Stimulated activated memory B cell treated with anti-CD40 and anti-IgM and Interleukin-4, amounts not matched to agents 10 μg/mL and 1 μg/mL and 100 μg/mL, for 72 hours (primary cell): ENCODE measurements at regions not wholly inside any gene's neighbourhood (a gene's known extent, or its start where the extent isn't known, plus 50 kb on each side); places are given as distances from the start of the nearest gene placed in this dataset.

Experiments
- ATAC-seq: fragments of 150-1000 bp; cut with Tn5 transposase; 2 replicates; pipeline ENCODE4 v1.10.0; 2021
- H3K27ac Mint-ChIP-seq: one replicate; pipeline ENCODE4 v1.8.0; 2022; ENCODE audit warnings: mild to moderate bottlenecking, mixed read lengths
- H3K27me3 Mint-ChIP-seq: one replicate; pipeline ENCODE4 v1.8.0; 2022; ENCODE audit warnings: mixed read lengths
- H3K36me3 Mint-ChIP-seq: one replicate; pipeline ENCODE4 v1.8.0; 2022; ENCODE audit warnings: mixed read lengths
- H3K4me1 Mint-ChIP-seq: one replicate; pipeline ENCODE4 v1.8.0; 2022; ENCODE audit warnings: mixed read lengths
- H3K4me3 Mint-ChIP-seq: one replicate; pipeline ENCODE4 v1.8.0; 2022; ENCODE audit warnings: mild to moderate bottlenecking, moderate library complexity, mixed read lengths
- H3K9me3 Mint-ChIP-seq: one replicate; pipeline ENCODE4 v1.8.0; 2022; ENCODE audit warnings: mixed read lengths

- H3K27me3 Mint-ChIP-seq: no peaks in the 10 kb centered on the region
- no peak for ATAC-seq
- H3K36me3 Mint-ChIP-seq: no peaks in the 10 kb centered on the region
- no peak overlapping the region for H3K27ac Mint-ChIP-seq
- peaks cover 14% of the 10 kb centered on the region for H3K4me1 Mint-ChIP-seq
- H3K4me3 Mint-ChIP-seq: no peak overlapping the region
- H3K9me3 Mint-ChIP-seq: peaks cover 3% of the 10 kb centered on the region
These were observed 530.3 kb upstream of the KCNMB2 start for GRCh38 chr3:178005961-178006360.

GRCh38 chr3:178010306-178010705 lies 525.9 kb upstream of the KCNMB2 start:
- Mint-ChIP-seq H3K9me3 (no peaks in the 10 kb centered on the region), H3K27ac (no peak overlapping the region), H3K36me3 (no peaks in the 10 kb centered on the region), H3K4me3 (no peak overlapping the region), H3K4me1 (no peaks in the 10 kb centered on the region), H3K27me3 (no peaks in the 10 kb centered on the region)
- ATAC-seq: no peak

- H3K27ac Mint-ChIP-seq: no peak overlapping the region
- no peaks in the 10 kb centered on the region for H3K4me1 Mint-ChIP-seq
- no peak overlapping the region for H3K4me3 Mint-ChIP-seq
- no peak for ATAC-seq
- H3K27me3 Mint-ChIP-seq: peaks cover 16% of the 10 kb centered on the region
- H3K36me3 Mint-ChIP-seq: no peaks in the 10 kb centered on the region
- no peaks in the 10 kb centered on the region for H3K9me3 Mint-ChIP-seq
These were observed 516.6 kb upstream of the KCNMB2 start for GRCh38 chr3:178019645-178020044.

- ATAC-seq: no peak
- Mint-ChIP-seq H3K36me3 (no peaks in the 10 kb centered on the region), H3K27me3 (peaks cover 16% of the 10 kb centered on the region), H3K27ac (no peak overlapping the region), H3K4me3 (no peak overlapping the region), H3K4me1 (no peaks in the 10 kb centered on the region), H3K9me3 (no peaks in the 10 kb centered on the region)
These were observed 513.6 kb upstream of the KCNMB2 start for GRCh38 chr3:178022599-178022998.

- H3K27ac Mint-ChIP-seq: no peak overlapping the region
- no peaks in the 10 kb centered on the region for H3K9me3 Mint-ChIP-seq
- ATAC-seq: no peak
- no peak overlapping the region for H3K4me3 Mint-ChIP-seq
- no peaks in the 10 kb centered on the region for H3K36me3 Mint-ChIP-seq
- H3K27me3 Mint-ChIP-seq: peaks cover 3% of the 10 kb centered on the region
- H3K4me1 Mint-ChIP-seq: peaks cover 5% of the 10 kb centered on the region
These were observed 507.3 kb upstream of the KCNMB2 start for GRCh38 chr3:178028933-178029332.

GRCh38 chr3:178036451-178037144 lies 499.6 kb upstream of the KCNMB2 start:
- no peaks in the 10 kb centered on the region for H3K36me3 Mint-ChIP-seq
- peaks cover 4% of the 10 kb centered on the region for H3K9me3 Mint-ChIP-seq
- H3K27me3 Mint-ChIP-seq: peaks cover 26% of the 10 kb centered on the region
- ATAC-seq: no peak
- H3K4me1 Mint-ChIP-seq: no peaks in the 10 kb centered on the region
- no peak overlapping the region for H3K4me3 Mint-ChIP-seq
- no peak overlapping the region for H3K27ac Mint-ChIP-seq

GRCh38 chr3:178041931-178042330 lies 494.3 kb upstream of the KCNMB2 start:
- Mint-ChIP-seq H3K27ac (no peak overlapping the region), H3K9me3 (no peaks in the 10 kb centered on the region), H3K27me3 (peaks cover 4% of the 10 kb centered on the region), H3K4me1 (no peaks in the 10 kb centered on the region), H3K4me3 (no peak overlapping the region), H3K36me3 (no peaks in the 10 kb centered on the region)
- no peak for ATAC-seq

- no peak overlapping the region for H3K27ac Mint-ChIP-seq
- no peaks in the 10 kb centered on the region for H3K27me3 Mint-ChIP-seq
- H3K9me3 Mint-ChIP-seq: no peaks in the 10 kb centered on the region
- no peak for ATAC-seq
- H3K36me3 Mint-ChIP-seq: no peaks in the 10 kb centered on the region
- H3K4me1 Mint-ChIP-seq: no peaks in the 10 kb centered on the region
- H3K4me3 Mint-ChIP-seq: no peak overlapping the region
These were observed 493.9 kb upstream of the KCNMB2 start for GRCh38 chr3:178042376-178042775.

GRCh38 chr3:178043084-178043483 lies 493.2 kb upstream of the KCNMB2 start:
- Mint-ChIP-seq H3K27ac (no peak overlapping the region), H3K4me3 (no peak overlapping the region), H3K36me3 (no peaks in the 10 kb centered on the region), H3K4me1 (no peaks in the 10 kb centered on the region), H3K9me3 (no peaks in the 10 kb centered on the region), H3K27me3 (no peaks in the 10 kb centered on the region)
- no peak for ATAC-seq

- ATAC-seq: no peak
- no peaks in the 10 kb centered on the region for H3K9me3 Mint-ChIP-seq
These were observed 491.9 kb upstream of the KCNMB2 start for GRCh38 chr3:178044320-178044719.

GRCh38 chr3:178047496-178047895 lies 488.7 kb upstream of the KCNMB2 start:
- no peak for ATAC-seq
- H3K4me1 Mint-ChIP-seq: no peaks in the 10 kb centered on the region
- no peaks in the 10 kb centered on the region for H3K36me3 Mint-ChIP-seq
- no peak overlapping the region for H3K4me3 Mint-ChIP-seq
- no peaks in the 10 kb centered on the region for H3K9me3 Mint-ChIP-seq
- no peak overlapping the region for H3K27ac Mint-ChIP-seq
- peaks cover 11% of the 10 kb centered on the region for H3K27me3 Mint-ChIP-seq

More at GRCh38 chr3:178044320-178044719, 491.9 kb upstream of the KCNMB2 start:
- peaks cover 4% of the 10 kb centered on the region for H3K27me3 Mint-ChIP-seq
- H3K4me3 Mint-ChIP-seq: no peak overlapping the region
- no peaks in the 10 kb centered on the region for H3K4me1 Mint-ChIP-seq
- H3K27ac Mint-ChIP-seq: no peak overlapping the region
- H3K36me3 Mint-ChIP-seq: no peaks in the 10 kb centered on the region

- Mint-ChIP-seq H3K4me1 (no peaks in the 10 kb centered on the region), H3K9me3 (no peaks in the 10 kb centered on the region), H3K27me3 (peaks cover 14% of the 10 kb centered on the region), H3K36me3 (no peaks in the 10 kb centered on the region), H3K4me3 (no peak overlapping the region), H3K27ac (no peak overlapping the region)
- ATAC-seq: no peak
These were observed 487.5 kb upstream of the KCNMB2 start for GRCh38 chr3:178048768-178049167.

GRCh38 chr3:178054471-178054870 lies 481.8 kb upstream of the KCNMB2 start:
- Mint-ChIP-seq H3K9me3 (no peaks in the 10 kb centered on the region), H3K36me3 (no peaks in the 10 kb centered on the region), H3K4me1 (no peaks in the 10 kb centered on the region), H3K27me3 (peaks cover 22% of the 10 kb centered on the region), H3K4me3 (no peak overlapping the region), H3K27ac (no peak overlapping the region)
- ATAC-seq: no peak

GRCh38 chr3:178055939-178056338 lies 480.3 kb upstream of the KCNMB2 start:
- H3K4me3 Mint-ChIP-seq: no peak overlapping the region
- no peak overlapping the region for H3K27ac Mint-ChIP-seq
- no peak for ATAC-seq
- H3K36me3 Mint-ChIP-seq: no peaks in the 10 kb centered on the region
- H3K27me3 Mint-ChIP-seq: peaks cover 17% of the 10 kb centered on the region
- no peaks in the 10 kb centered on the region for H3K4me1 Mint-ChIP-seq
- H3K9me3 Mint-ChIP-seq: no peaks in the 10 kb centered on the region

- H3K4me1 Mint-ChIP-seq: no peaks in the 10 kb centered on the region
- no peak for ATAC-seq
- no peaks in the 10 kb centered on the region for H3K9me3 Mint-ChIP-seq
- H3K27ac Mint-ChIP-seq: no peak overlapping the region
- H3K36me3 Mint-ChIP-seq: no peaks in the 10 kb centered on the region
- no peak overlapping the region for H3K4me3 Mint-ChIP-seq
- H3K27me3 Mint-ChIP-seq: peaks cover 17% of the 10 kb centered on the region
These were observed 479.4 kb upstream of the KCNMB2 start for GRCh38 chr3:178056868-178057267.

- peaks cover 15% of the 10 kb centered on the region for H3K27me3 Mint-ChIP-seq
- no peaks in the 10 kb centered on the region for H3K36me3 Mint-ChIP-seq
- H3K4me3 Mint-ChIP-seq: no peak overlapping the region
- H3K27ac Mint-ChIP-seq: no peak overlapping the region
- H3K4me1 Mint-ChIP-seq: no peaks in the 10 kb centered on the region
- H3K9me3 Mint-ChIP-seq: no peaks in the 10 kb centered on the region
- ATAC-seq: no peak
These were observed 477.6 kb upstream of the KCNMB2 start for GRCh38 chr3:178058629-178059028.
